HEK293 (cell line): ENCODE measurements at regions not wholly inside any gene's neighbourhood (a gene's known extent, or its start where the extent isn't known, plus 50 kb on each side); places are given as distances from the start of the nearest gene placed in this dataset.

Experiments used
- CTCF ChIP-seq: fragments of 450-650 bp; formaldehyde crosslinking; IDR thresholded peaks from 2 replicates; pipeline ENCODE4 v1.5.1; 2016; ENCODE audit warnings: missing biosample characterization, missing genetic modification characterization
- MEIS1 ChIP-seq: sonication (generic); formaldehyde crosslinking; IDR thresholded peaks from 2 replicates; pipeline ENCODE4 v1.8.1; 2022; ENCODE audit warnings: missing genetic modification reagents, mild to moderate bottlenecking, borderline replicate concordance
- REST ChIP-seq: fragments of 450-650 bp; formaldehyde crosslinking; IDR thresholded peaks from 2 replicates; pipeline ENCODE4 v1.5.1; 2016; ENCODE audit warnings: missing biosample characterization, missing genetic modification characterization
- ZNF510 ChIP-seq: fragments of 450-650 bp; formaldehyde crosslinking; IDR thresholded peaks from 2 replicates; pipeline ENCODE4 v1.5.1; 2018; ENCODE audit warnings: mild to moderate bottlenecking, missing genetic modification characterization, missing biosample characterization; ENCODE audit not compliant: insufficient replicate concordance
- ZNF645 ChIP-seq: fragments of 450-650 bp; formaldehyde crosslinking; IDR thresholded peaks from 2 replicates; pipeline ENCODE4; 2016; ENCODE audit warnings: missing biosample characterization, missing genetic modification characterization
- ZNF704 ChIP-seq: fragments of 450-650 bp; formaldehyde crosslinking; IDR thresholded peaks from 2 replicates; pipeline ENCODE4 v1.5.1; 2016; ENCODE audit warnings: missing biosample characterization, missing genetic modification characterization
- ZNF777 ChIP-seq: fragments of 450-650 bp; formaldehyde crosslinking; IDR thresholded peaks from 2 replicates; pipeline ENCODE4 v1.5.1; 2017; ENCODE audit warnings: missing biosample characterization, missing genetic modification characterization, borderline replicate concordance
- ZNF785 ChIP-seq: fragments of 450-650 bp; formaldehyde crosslinking; IDR thresholded peaks from 2 replicates; pipeline ENCODE4 v1.5.1; 2016; ENCODE audit warnings: missing biosample characterization, missing genetic modification characterization
- TF ChIP-seq, protein P1 (sequence below): fragments of 450-650 bp; formaldehyde crosslinking; IDR thresholded peaks from 2 replicates; pipeline ENCODE4 v1.5.1; 2017; ENCODE audit warnings: missing biosample characterization, missing genetic modification characterization
- TF ChIP-seq, protein P2 (sequence below): fragments of 450-650 bp; formaldehyde crosslinking; IDR thresholded peaks from 2 replicates; pipeline ENCODE4 v1.5.1; 2016; ENCODE audit warnings: missing biosample characterization, missing genetic modification characterization, low read depth

DNA sequence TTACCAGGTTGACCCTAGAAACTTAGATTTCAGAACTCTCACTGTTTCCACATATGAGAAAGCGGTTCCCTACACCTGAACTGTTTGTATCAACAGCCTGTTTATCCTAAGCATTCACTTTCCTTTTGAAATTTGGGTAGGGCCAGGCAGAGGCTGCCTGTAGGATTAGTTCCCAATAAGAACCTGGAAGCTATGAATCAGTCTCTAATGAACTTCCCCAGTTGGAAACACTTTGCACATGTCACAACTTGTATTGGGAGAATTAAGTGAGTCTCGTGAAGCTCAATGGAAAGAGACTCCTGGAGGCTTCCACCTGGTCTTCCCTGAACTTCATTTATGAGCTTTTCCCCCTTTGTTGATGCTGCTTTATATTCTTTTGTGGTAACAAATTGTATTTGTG lies 486.6 kb upstream of the HS6ST1 start:
- no peak for TF ChIP-seq CTCF (tag by site-specific recombination)
- no peak for TF ChIP-seq ZNF704
- TF ChIP-seq ZNF785 (tag by site-specific recombination), result no peak
- no peak for TF ChIP-seq REST (tag by site-specific recombination)
- no peak for TF ChIP-seq MEIS1 (CRISPR knock-in tag)
- no peak for TF ChIP-seq ZNF510
- TF ChIP-seq, protein P1, sequence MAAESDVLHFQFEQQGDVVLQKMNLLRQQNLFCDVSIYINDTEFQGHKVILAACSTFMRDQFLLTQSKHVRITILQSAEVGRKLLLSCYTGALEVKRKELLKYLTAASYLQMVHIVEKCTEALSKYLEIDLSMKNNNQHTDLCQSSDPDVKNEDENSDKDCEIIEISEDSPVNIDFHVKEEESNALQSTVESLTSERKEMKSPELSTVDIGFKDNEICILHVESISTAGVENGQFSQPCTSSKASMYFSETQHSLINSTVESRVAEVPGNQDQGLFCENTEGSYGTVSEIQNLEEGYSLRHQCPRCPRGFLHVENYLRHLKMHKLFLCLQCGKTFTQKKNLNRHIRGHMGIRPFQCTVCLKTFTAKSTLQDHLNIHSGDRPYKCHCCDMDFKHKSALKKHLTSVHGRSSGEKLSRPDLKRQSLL (tag by site-specific recombination), result no peak
- no peak for TF ChIP-seq ZNF777
- TF ChIP-seq ZNF645, result no peak
- TF ChIP-seq, protein P2, sequence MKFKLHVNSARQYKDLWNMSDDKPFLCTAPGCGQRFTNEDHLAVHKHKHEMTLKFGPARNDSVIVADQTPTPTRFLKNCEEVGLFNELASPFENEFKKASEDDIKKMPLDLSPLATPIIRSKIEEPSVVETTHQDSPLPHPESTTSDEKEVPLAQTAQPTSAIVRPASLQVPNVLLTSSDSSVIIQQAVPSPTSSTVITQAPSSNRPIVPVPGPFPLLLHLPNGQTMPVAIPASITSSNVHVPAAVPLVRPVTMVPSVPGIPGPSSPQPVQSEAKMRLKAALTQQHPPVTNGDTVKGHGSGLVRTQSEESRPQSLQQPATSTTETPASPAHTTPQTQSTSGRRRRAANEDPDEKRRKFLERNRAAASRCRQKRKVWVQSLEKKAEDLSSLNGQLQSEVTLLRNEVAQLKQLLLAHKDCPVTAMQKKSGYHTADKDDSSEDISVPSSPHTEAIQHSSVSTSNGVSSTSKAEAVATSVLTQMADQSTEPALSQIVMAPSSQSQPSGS (tag by site-specific recombination), result no peak
